ENCODE measurements at regions not wholly inside any gene's neighbourhood (a gene's known extent, or its start where the extent isn't known, plus 50 kb on each side); places are given as distances from the start of the nearest gene placed in this dataset.

DNA sequence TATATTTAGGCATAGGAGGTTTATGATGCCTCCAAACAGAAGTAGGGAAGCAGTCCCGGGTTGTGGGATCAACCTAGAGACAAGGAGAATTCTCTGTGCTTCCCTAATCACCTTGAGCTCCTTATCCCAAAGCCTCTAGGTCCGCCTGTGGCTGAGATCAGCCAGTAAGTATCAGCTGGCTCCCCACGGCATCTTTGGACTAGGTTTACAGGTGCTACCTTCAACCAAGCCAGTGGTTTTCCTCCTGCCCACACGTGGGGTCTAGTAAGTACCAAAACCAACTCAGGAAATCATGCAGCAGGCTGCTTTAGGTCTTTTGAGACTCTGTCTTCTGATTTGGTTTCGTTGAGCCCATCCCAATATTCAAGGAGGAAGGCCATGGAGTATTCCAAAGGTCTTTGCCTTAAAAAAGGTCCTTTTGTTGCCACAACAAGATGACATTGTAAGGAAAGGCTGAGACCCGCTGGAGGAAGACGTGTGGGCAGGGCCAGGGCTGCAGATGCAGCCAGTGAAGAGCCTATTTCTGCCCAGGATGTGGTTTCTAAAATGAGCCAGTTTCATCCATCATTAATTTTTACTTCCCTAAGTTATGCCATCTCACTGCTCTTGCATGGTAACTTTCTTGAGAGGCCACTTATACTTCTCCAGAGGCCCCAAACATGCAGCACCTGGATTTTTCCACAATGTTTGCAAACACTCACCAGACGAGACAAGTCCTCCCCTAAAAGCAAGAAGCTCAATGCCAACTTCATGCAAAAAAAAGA lies 248.7 kb downstream of the RNF152 start:
- Histone ChIP-seq H3K4me1 (ENCODE audit: control insufficient read depth, extremely low read depth, insufficient read depth, low read length) (no peaks in the 10 kb centered on the region), H4K20me1 (ENCODE audit: control insufficient read depth, extremely low read depth, insufficient read depth, low read length) (no peaks in the 10 kb centered on the region), H3K4me2 (ENCODE audit: control insufficient read depth, extremely low read depth, insufficient read depth, low read depth, low read length) (no peak overlapping the region), H3K36me3 (ENCODE audit: control insufficient read depth in 2 of 2, extremely low read depth in 1 of 2, insufficient read depth in 2 of 2, low read length in 2 of 2) (no peaks in the 10 kb centered on the region), H3K9ac (ENCODE audit: control insufficient read depth, extremely low read depth, insufficient read depth, low read length) (no peak overlapping the region), H3K9me3 (ENCODE audit: control insufficient read depth, low read depth, low read length) (no peaks in the 10 kb centered on the region), H3K9me1 (ENCODE audit: control insufficient read depth, extremely low read depth, insufficient read depth, low read length) (no peaks in the 10 kb centered on the region), H2AFZ (ENCODE audit: control insufficient read depth, low read length) (no peak overlapping the region), H3K27me3 (ENCODE audit: control insufficient read depth, extremely low read depth, insufficient read depth, low read length) (no peaks in the 10 kb centered on the region), H3K27ac (ENCODE audit: control insufficient read depth, insufficient read depth, low read length) (no peak overlapping the region), H3K79me2 (ENCODE audit: control insufficient read depth, insufficient read depth, low read length) (no peaks in the 10 kb centered on the region), H3K4me3 (ENCODE audit: control insufficient read depth in 2 of 3, extremely low read depth in 1 of 3, insufficient read depth in 2 of 3, low read depth in 1 of 3, low read length in 3 of 3) (no peak overlapping the region)
- DNase-seq (ENCODE audit: low read depth, low spot score) (no peak), FAIRE-seq (no peak)
- dilution Hi-C loops (cut with MboI; ENCODE audit: extremely low pct_ligation_motif_present, low sequenced_read_pairs), result no loop called here
- TF ChIP-seq EZH2 (IDR thresholded peaks at IDR 0.05; ENCODE audit: low read length) (no peak), CTCF (optimal IDR thresholded peaks at IDR 0.05 in 1 of 3, IDR thresholded peaks at IDR 0.05 in 1 of 3, conservative IDR thresholded peaks at IDR 0.05 in 1 of 3; ENCODE audit: extremely low read depth in 1 of 3, insufficient read depth in 2 of 3, low read length in 3 of 3) (no peak)

DNA sequence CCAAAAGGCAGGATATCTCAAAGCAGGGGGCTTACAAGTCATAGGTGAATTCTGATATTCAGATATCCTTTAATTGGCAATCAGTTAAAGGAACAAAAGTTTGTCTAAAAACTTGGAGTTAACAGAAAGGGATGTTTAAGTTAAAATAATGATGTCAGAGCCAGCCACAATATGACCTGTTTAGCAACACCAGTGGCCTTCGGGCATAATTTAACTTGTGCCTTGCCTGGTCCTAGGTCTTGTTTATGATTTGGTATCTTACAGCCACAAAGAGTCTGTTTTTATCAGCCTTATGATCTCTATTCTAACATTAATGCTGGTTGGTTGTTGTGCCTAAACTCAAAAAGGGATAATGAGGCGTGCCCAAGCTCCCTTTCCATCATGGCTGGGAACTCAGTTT lies 252.9 kb downstream of the RNF152 start:
- Histone ChIP-seq H3K27me3 (ENCODE audit: control insufficient read depth, extremely low read depth, insufficient read depth, low read length) (no peaks in the 10 kb centered on the region), H2AFZ (ENCODE audit: control insufficient read depth, low read length) (no peak overlapping the region), H3K4me3 (ENCODE audit: control insufficient read depth in 2 of 3, extremely low read depth in 1 of 3, insufficient read depth in 2 of 3, low read depth in 1 of 3, low read length in 3 of 3) (no peak overlapping the region), H3K9me3 (ENCODE audit: control insufficient read depth, low read depth, low read length) (no peaks in the 10 kb centered on the region), H3K9me1 (ENCODE audit: control insufficient read depth, extremely low read depth, insufficient read depth, low read length) (no peaks in the 10 kb centered on the region), H3K27ac (ENCODE audit: control insufficient read depth, insufficient read depth, low read length) (no peak overlapping the region), H3K9ac (ENCODE audit: control insufficient read depth, extremely low read depth, insufficient read depth, low read length) (no peak overlapping the region), H3K4me1 (ENCODE audit: control insufficient read depth, extremely low read depth, insufficient read depth, low read length) (peaks cover 6% of the 10 kb centered on the region), H3K79me2 (ENCODE audit: control insufficient read depth, insufficient read depth, low read length) (no peaks in the 10 kb centered on the region), H3K36me3 (ENCODE audit: control insufficient read depth in 2 of 2, extremely low read depth in 1 of 2, insufficient read depth in 2 of 2, low read length in 2 of 2) (no peaks in the 10 kb centered on the region), H4K20me1 (ENCODE audit: control insufficient read depth, extremely low read depth, insufficient read depth, low read length) (no peaks in the 10 kb centered on the region), H3K4me2 (ENCODE audit: control insufficient read depth, extremely low read depth, insufficient read depth, low read depth, low read length) (no peak overlapping the region)
- dilution Hi-C loops (cut with MboI; ENCODE audit: extremely low pct_ligation_motif_present, low sequenced_read_pairs), result no loop called here
- no peak for FAIRE-seq
- TF ChIP-seq CTCF (optimal IDR thresholded peaks at IDR 0.05 in 1 of 3, IDR thresholded peaks at IDR 0.05 in 1 of 3, conservative IDR thresholded peaks at IDR 0.05 in 1 of 3; ENCODE audit: extremely low read depth in 1 of 3, insufficient read depth in 2 of 3, low read length in 3 of 3) (no peak), EZH2 (IDR thresholded peaks at IDR 0.05; ENCODE audit: low read length) (no peak)
- DNase-seq (ENCODE audit: low read depth, low spot score), result no peak

Measured in keratinocyte (primary cell).